ENCODE measurements at regions not wholly inside any gene's neighbourhood (a gene's known extent, or its start where the extent isn't known, plus 50 kb on each side); places are given as distances from the start of the nearest gene placed in this dataset.

DNA sequence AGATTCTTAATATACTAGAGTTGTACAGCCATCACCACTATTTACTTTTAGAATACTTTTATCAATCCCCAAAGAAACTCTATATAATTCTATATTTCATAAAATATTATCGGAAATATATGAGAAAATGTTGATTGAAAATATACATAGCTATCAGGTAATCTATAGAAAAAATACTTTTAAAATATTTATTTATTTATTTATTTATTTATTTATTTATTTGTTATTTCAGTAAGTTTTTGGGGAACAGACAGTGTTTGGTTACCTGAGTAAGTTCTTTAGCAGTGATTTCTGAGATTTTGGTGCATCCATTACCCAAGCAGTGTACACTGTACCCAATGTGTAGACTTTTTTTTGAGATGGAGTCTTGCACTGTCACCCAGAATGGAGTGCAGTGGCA lies 206.6 kb upstream of the DAAM1 start:
- Histone ChIP-seq H3K4me2 (ENCODE audit: insufficient read depth, insufficient read length, low read length) (no peak overlapping the region), H2AK5ac (ENCODE audit: insufficient read length, low read length) (no peak overlapping the region), H2BK12ac (ENCODE audit: insufficient read length, low read depth, low read length) (no peak overlapping the region), H3K79me1 (ENCODE audit: insufficient read depth, low read depth, low read length, poor library complexity, severe bottlenecking) (no peaks in the 10 kb centered on the region), H3K23me2 (ENCODE audit: insufficient read length, low read depth, low read length, poor library complexity, severe bottlenecking) (no peaks in the 10 kb centered on the region), H2BK5ac (ENCODE audit: insufficient read length, low read length) (no peak overlapping the region), H2AFZ (ENCODE audit: low read length) (no peak overlapping the region), H4K91ac (ENCODE audit: insufficient read length, low read depth, low read length) (no peak overlapping the region), H3K27ac (ENCODE audit: insufficient read length, low read depth, low read length) (no peak overlapping the region), H3K79me2 (ENCODE audit: insufficient read depth, low read length) (no peaks in the 10 kb centered on the region), H2BK15ac (ENCODE audit: low read depth, low read length) (no peak overlapping the region), H2BK20ac (ENCODE audit: low read depth, low read length, poor library complexity, severe bottlenecking) (no peak overlapping the region), H2BK120ac (ENCODE audit: low read depth, low read length, poor library complexity, severe bottlenecking) (no peak overlapping the region), H3K27me3 (ENCODE audit: insufficient read depth, low read length) (no peaks in the 10 kb centered on the region), H3K56ac (ENCODE audit: insufficient read length, low read depth, low read length) (no peak overlapping the region), H3K9me3 (ENCODE audit: control insufficient read depth, low read depth, low read length) (no peaks in the 10 kb centered on the region), H3K14ac (ENCODE audit: insufficient read depth, low read length) (no peak overlapping the region), H3K9ac (ENCODE audit: extremely low read depth, insufficient read length, low read length) (no peak overlapping the region), H4K5ac (ENCODE audit: insufficient read length, low read depth, low read length) (no peak overlapping the region), H4K8ac (replicated peaks; ENCODE audit: insufficient read length, low read depth, low read length) (no peak overlapping the region), H3K4me1 (ENCODE audit: insufficient read depth, low read length) (no peaks in the 10 kb centered on the region), H3K4ac (ENCODE audit: low read depth, low read length) (no peak overlapping the region), H4K20me1 (ENCODE audit: control insufficient read depth, insufficient read depth, insufficient read length) (no peaks in the 10 kb centered on the region), H3K23ac (ENCODE audit: insufficient read length, low read depth, low read length) (no peak overlapping the region), H3T11ph (ENCODE audit: low read length) (no peak overlapping the region), H3K18ac (ENCODE audit: insufficient read length, low read depth, low read length) (no peak overlapping the region)
- DNase-seq = no peak
- WGBS (ENCODE audit: extremely low coverage, insufficient read length, low lambda C conversion rate) = no CpG with 5 or more reads among the region's 1 CpG
- Mint-ChIP-seq H3K9me3 (no peaks in the 10 kb centered on the region), H3K27me3 (ENCODE audit: low read depth) (peaks cover 2% of the 10 kb centered on the region; the same call in 1 of the 2 replicates), H3K4me3 (no peak overlapping the region), H3K36me3 (ENCODE audit: insufficient read depth in 1 of 3, low read depth in 3 of 3) (no peaks in the 10 kb centered on the region; a peak in 1 of 7 replicates), H3K27ac (no peak overlapping the region), H3K4me1 (no peaks in the 10 kb centered on the region)
- TF ChIP-seq, protein P1, sequence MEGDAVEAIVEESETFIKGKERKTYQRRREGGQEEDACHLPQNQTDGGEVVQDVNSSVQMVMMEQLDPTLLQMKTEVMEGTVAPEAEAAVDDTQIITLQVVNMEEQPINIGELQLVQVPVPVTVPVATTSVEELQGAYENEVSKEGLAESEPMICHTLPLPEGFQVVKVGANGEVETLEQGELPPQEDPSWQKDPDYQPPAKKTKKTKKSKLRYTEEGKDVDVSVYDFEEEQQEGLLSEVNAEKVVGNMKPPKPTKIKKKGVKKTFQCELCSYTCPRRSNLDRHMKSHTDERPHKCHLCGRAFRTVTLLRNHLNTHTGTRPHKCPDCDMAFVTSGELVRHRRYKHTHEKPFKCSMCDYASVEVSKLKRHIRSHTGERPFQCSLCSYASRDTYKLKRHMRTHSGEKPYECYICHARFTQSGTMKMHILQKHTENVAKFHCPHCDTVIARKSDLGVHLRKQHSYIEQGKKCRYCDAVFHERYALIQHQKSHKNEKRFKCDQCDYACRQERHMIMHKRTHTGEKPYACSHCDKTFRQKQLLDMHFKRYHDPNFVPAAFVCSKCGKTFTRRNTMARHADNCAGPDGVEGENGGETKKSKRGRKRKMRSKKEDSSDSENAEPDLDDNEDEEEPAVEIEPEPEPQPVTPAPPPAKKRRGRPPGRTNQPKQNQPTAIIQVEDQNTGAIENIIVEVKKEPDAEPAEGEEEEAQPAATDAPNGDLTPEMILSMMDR (conservative IDR thresholded peaks at IDR 0.05) = no peak
